HFFc6 (cell line): ENCODE measurements at regions not wholly inside any gene's neighbourhood (a gene's known extent, or its start where the extent isn't known, plus 50 kb on each side); places are given as distances from the start of the nearest gene placed in this dataset.
A peak's percentile ranks its signal among the peaks of the same experiment; 100 is the strongest.

ENCODE experiments used
- DNase-seq: peaks from one replicate; pipeline ENCODE4 v3.0.0-alpha.2; 2018
- H3K27ac Mint-ChIP-seq: 2 replicates; pipeline ENCODE4 v1.8.0; 2020; ENCODE audit warnings: mild to moderate bottlenecking, mixed read lengths
- H3K27me3 Mint-ChIP-seq: 2 replicates; pipeline ENCODE4 v1.8.0; 2021; ENCODE audit warnings: mild to moderate bottlenecking, moderate library complexity, mixed read lengths; ENCODE audit not compliant: insufficient read depth
- H3K36me3 Mint-ChIP-seq: 2 replicates; pipeline ENCODE4 v1.8.0; 2021; ENCODE audit warnings: low read depth, mixed read lengths
- H3K4me1 Mint-ChIP-seq: 2 replicates; pipeline ENCODE4 v1.8.0; 2020; ENCODE audit warnings: low read depth, mixed read lengths
- H3K4me3 Mint-ChIP-seq: 2 replicates; pipeline ENCODE4 v1.8.0; 2020; ENCODE audit warnings: mild to moderate bottlenecking, moderate library complexity, mixed read lengths
- H3K9me3 Mint-ChIP-seq: 2 replicates; pipeline ENCODE4 v1.8.0; 2020; ENCODE audit warnings: mild to moderate bottlenecking, mixed read lengths
- TF ChIP-seq, protein P1 (sequence below): fragments of 200-600 bp; sonication (generic); IDR thresholded peaks from 2 replicates; pipeline ENCODE4 v1.5.0; 2021; ENCODE audit warnings: antibody characterized with exemption, mild to moderate bottlenecking

DNA sequence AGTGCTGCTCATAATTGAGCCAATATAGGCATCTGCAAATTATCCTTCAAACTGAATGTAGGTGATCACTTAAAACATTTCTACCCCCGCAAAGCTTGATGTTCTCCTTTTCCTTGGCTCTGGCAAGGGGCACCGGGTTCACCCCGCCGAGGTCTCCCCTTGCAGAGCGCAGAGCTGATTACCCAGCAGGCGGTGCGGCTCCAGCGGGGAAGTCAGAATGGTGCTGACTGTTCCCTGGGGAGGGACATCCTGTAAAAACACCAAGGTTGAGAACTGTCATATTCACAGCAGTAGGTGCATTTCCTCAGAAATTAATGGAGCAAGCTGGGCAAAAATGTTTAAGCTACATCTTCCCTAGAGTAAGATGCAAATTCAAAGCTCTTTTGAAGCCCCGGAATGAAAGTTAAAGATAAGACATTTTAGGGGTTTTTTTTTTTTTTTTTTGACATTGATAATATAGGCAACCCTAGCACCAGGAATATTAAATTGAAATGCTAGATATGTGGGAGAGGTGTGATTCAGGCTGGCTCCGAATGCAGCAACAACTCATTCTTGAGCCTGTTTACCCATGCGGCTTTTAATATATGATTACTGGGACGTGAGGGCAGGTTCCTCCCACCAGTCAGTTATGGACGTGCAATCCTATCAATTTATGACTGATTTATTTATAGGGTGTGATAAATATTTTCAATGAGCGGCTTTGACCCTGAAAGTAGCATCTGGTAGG, 767.3 kb upstream of the TENM3 start:
- Mint-ChIP-seq H3K4me3 (peak overlapping the region; percentile 83), H3K27ac (no peak overlapping the region), H3K36me3 (no peaks in the 10 kb centered on the region), H3K27me3 (no peaks in the 10 kb centered on the region; the same call in 1 of the 2 replicates), H3K9me3 (no peaks in the 10 kb centered on the region), H3K4me1 (peaks cover 6% of the 10 kb centered on the region; the same call in 1 of the 2 replicates)
- no peak for DNase-seq
- TF ChIP-seq, protein P1, sequence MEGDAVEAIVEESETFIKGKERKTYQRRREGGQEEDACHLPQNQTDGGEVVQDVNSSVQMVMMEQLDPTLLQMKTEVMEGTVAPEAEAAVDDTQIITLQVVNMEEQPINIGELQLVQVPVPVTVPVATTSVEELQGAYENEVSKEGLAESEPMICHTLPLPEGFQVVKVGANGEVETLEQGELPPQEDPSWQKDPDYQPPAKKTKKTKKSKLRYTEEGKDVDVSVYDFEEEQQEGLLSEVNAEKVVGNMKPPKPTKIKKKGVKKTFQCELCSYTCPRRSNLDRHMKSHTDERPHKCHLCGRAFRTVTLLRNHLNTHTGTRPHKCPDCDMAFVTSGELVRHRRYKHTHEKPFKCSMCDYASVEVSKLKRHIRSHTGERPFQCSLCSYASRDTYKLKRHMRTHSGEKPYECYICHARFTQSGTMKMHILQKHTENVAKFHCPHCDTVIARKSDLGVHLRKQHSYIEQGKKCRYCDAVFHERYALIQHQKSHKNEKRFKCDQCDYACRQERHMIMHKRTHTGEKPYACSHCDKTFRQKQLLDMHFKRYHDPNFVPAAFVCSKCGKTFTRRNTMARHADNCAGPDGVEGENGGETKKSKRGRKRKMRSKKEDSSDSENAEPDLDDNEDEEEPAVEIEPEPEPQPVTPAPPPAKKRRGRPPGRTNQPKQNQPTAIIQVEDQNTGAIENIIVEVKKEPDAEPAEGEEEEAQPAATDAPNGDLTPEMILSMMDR, result no peak

DNA sequence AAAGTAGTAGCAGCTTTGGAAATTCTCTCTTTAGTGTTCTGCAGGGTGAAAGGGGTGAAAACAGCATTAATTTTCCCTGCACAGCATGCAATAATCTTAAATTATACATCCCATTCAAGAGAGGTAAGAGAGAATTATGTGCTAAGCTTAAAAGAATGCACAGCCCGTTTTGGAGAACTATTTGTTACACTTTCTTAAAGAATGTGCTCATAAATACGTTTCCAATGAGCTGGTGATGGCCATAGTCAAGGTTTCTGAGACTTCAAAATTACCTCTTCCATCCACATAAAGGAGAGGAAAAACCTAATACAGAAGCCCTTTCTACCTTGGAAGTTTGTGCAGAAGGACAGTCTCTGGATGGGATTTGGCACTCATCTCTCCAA, 766.7 kb upstream of the TENM3 start:
- Mint-ChIP-seq H3K27ac (no peak overlapping the region), H3K4me1 (peaks cover 6% of the 10 kb centered on the region; the same call in 1 of the 2 replicates), H3K4me3 (no peak overlapping the region), H3K9me3 (no peaks in the 10 kb centered on the region), H3K36me3 (no peaks in the 10 kb centered on the region), H3K27me3 (no peaks in the 10 kb centered on the region; the same call in 1 of the 2 replicates)
- DNase-seq, result no peak
- TF ChIP-seq, protein P1, result no peak

DNA sequence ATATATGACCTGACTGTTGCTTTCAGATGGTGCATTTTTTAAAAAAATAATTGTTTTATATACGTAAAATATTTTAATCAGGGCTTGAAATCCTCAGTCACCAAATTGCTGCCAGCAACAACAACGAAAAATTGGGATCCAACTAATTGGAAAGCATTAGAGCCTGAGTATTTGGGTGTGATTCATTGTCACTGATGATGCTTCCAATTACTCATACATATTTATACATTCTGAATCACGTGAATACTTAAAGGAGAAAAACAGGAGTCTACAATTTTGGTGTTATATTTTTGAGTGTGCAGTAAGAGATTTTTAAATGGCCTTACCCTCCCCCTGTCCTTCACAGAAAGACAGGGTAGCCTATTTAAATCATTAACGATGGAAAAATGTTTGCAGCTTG, 765.6 kb upstream of the TENM3 start:
- no peaks in the 10 kb centered on the region for H3K9me3 Mint-ChIP-seq
- H3K36me3 Mint-ChIP-seq, result no peaks in the 10 kb centered on the region
- H3K4me1 Mint-ChIP-seq, result peaks cover 6% of the 10 kb centered on the region; the same call in 1 of the 2 replicates
- TF ChIP-seq, protein P1, result no peak
- no peaks in the 10 kb centered on the region; the same call in 1 of the 2 replicates for H3K27me3 Mint-ChIP-seq
- H3K4me3 Mint-ChIP-seq, result no peak overlapping the region
- DNase-seq, result no peak
- H3K27ac Mint-ChIP-seq, result no peak overlapping the region

DNA sequence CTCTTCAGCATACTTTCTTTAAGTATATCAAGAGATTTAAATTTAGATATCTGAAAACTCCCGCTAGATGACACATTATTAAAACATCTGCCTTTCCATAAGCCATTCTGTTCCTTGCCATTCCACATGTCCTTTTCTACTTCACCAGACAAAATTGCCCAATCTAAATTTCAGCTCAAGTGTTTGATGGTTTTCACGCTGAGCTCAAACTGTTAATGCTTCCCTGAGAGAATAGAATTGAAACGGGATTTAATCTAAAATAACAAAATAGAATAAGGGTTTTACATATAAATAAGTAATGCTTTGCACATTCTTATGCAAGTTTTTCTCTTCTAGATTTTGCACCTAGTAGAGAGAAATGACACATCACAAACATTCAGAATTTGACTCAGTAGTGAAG, 764.5 kb upstream of the TENM3 start:
- Mint-ChIP-seq H3K9me3 (no peaks in the 10 kb centered on the region), H3K27me3 (no peaks in the 10 kb centered on the region; the same call in 1 of the 2 replicates), H3K27ac (no peak overlapping the region), H3K4me3 (no peak overlapping the region), H3K36me3 (no peaks in the 10 kb centered on the region), H3K4me1 (peaks cover 6% of the 10 kb centered on the region; the same call in 1 of the 2 replicates)
- TF ChIP-seq, protein P1, result no peak
- no peak for DNase-seq

DNA sequence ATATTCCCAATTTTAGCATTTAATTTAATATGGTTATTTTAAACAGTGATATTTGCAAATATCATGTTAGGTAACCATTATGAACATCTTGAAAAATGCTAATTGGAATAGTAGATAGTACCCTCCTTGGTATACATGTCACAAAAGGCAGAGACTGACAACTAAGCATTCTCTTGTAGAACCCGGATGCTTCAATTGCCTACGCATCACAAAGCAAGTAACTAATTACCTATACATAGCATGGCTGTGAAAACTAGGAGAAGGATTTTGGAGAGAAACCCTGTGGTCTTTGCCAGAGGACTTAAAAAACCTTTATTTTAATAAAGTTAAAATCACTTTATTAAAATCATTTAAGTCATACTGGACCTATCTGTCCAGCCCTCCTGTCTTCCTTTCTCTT, 764.1 kb upstream of the TENM3 start:
- Mint-ChIP-seq H3K9me3 (no peaks in the 10 kb centered on the region), H3K27ac (no peak overlapping the region), H3K36me3 (no peaks in the 10 kb centered on the region), H3K4me1 (peaks cover 6% of the 10 kb centered on the region; the same call in 1 of the 2 replicates), H3K4me3 (no peak overlapping the region), H3K27me3 (no peaks in the 10 kb centered on the region; the same call in 1 of the 2 replicates)
- DNase-seq, result no peak
- TF ChIP-seq, protein P1, result no peak
